GM19324 (cell line): ENCODE measurements at regions not wholly inside any gene's neighbourhood (a gene's known extent, or its start where the extent isn't known, plus 50 kb on each side); places are given as distances from the start of the nearest gene placed in this dataset.

Experiments used
- ATAC-seq: cut with Tn5 transposase; IDR thresholded peaks from one replicate; pipeline ENCODE4 v1.9.1; 2021; ENCODE audit warnings: mild to moderate bottlenecking, moderate library complexity; ENCODE audit not compliant: unreplicated experiment, low FRiP score

GRCh38 chr18:73924836-73925235 is 222.8 kb downstream of the FBXO15 start:
- ATAC-seq, result no peak

GRCh38 chr18:73924307-73924706 is 223.3 kb downstream of the FBXO15 start:
- no peak for ATAC-seq

DNA sequence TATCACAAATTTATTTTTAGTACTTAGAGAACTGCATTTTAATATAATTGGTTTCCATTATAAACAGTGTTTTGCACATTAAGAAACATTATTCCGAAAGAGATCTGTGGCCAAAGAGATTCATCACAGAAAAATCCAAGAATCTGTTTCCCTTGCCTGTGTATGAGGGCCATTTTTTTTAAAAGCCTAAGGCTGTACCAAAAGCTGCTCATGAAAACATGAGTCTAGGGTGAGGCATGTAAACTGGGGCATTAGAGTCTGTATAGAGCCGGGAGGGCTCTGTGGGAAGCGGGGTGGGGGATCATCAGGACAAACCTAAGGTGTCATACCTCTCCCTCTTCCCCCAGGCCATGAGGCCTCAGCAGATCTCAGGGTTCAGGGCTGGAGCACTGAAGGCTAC is 223.8 kb downstream of the FBXO15 start:
- ATAC-seq, result no peak

GRCh38 chr18:73920033-73920432 is 227.6 kb downstream of the FBXO15 start:
- ATAC-seq, result no peak

- ATAC-seq, result no peak
Observed at GRCh38 chr18:73918816-73919215, 228.8 kb downstream of the FBXO15 start.

- ATAC-seq, result no peak
Observed at GRCh38 chr18:73917046-73917445, 230.6 kb downstream of the FBXO15 start.

DNA sequence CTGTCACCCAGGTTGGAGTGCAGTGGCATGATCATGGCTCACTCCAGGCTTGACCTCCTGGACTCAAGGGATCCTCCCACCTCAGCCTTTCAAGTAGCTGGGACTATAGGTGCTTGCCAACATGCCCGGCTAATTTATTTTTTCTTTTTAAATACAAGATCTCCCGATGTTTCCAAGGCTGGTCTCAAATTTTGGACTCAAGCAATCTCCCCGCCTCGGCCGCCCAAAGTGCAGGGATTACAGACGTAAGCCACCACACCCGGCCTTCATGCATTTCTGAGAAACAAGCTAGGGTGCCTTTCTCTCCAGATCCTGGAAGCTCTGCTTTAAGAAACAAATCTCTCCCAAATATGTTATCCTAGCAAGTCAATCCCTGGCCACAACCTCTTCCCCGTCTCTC is 234.1 kb downstream of the FBXO15 start:
- ATAC-seq, result no peak

- no peak for ATAC-seq
Observed at GRCh38 chr18:73908323-73908722, 239.3 kb downstream of the FBXO15 start.

- ATAC-seq, result no peak
Observed at GRCh38 chr18:73901566-73901965, 246.1 kb downstream of the FBXO15 start.

GRCh38 chr18:73901151-73901550 is 246.5 kb downstream of the FBXO15 start:
- ATAC-seq, result no peak

GRCh38 chr18:73900106-73900835 is 247.4 kb downstream of the FBXO15 start:
- ATAC-seq, result no peak

DNA sequence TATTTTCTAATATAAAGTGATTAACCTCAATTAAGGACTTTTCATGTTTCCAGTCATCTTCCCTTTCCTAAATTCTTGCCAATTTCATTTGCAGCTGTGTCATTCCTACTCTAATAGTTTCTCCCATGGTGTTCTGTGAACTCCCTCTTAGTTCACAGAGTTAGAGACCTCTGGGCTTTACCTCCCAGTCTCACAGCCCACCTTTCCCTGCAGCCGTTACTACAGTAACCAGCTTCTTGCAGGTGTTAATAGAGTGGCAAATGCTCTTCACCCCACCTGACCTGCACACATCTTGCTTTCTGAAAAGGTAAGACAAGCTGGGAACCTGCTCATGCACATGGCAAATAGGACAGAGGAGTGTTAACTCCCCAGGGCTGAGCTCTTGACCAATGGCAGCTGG is 250.1 kb downstream of the FBXO15 start:
- ATAC-seq, result no peak

DNA sequence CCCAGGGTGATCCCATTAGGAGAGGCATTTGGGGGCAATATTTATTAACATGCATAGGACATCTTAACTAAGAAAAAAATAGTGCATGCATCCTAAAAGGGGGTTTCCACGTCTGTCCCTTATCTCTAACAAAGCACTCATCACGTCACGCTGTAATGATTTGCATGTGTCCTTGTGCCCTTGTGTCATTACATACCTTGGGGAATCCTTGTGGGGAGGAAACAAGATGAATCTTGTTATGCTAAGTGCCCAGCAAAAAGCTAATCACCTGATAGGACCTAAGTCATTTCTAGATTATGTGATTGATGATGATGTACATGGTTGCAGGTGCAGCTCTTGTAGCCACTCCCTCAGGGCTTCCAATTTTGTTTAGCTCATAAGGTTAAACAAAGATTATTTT is 250.9 kb downstream of the FBXO15 start:
- ATAC-seq, result no peak

GRCh38 chr18:73895701-73896100 is 251.9 kb downstream of the FBXO15 start:
- ATAC-seq, result no peak

- ATAC-seq, result no peak
Observed at GRCh38 chr18:73893880-73894279, 253.8 kb downstream of the FBXO15 start.

GRCh38 chr18:73891572-73892421 is 255.8 kb downstream of the FBXO15 start:
- no peak for ATAC-seq

- no peak for ATAC-seq
Observed at GRCh38 chr18:73888565-73888964, 259.1 kb downstream of the FBXO15 start.

DNA sequence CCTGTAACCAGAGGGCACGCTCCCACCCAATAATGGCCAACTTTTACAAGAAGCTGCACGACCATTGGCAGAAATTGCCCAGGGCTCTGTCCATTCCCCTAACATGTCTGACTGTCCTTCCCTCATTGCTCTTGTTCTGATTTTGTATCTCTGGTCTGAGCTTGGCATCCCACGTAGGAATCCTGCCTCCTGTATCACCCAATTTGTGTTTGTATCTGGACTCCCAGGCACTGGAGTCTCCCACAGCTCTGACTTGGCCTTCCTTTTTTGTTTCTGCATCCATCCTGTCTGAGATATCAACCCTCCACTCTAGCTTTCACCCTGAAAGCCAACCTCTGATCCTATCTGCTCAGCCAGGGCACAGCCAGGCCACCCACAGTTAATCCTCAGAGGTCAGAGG is 259.8 kb downstream of the FBXO15 start:
- ATAC-seq, result no peak

DNA sequence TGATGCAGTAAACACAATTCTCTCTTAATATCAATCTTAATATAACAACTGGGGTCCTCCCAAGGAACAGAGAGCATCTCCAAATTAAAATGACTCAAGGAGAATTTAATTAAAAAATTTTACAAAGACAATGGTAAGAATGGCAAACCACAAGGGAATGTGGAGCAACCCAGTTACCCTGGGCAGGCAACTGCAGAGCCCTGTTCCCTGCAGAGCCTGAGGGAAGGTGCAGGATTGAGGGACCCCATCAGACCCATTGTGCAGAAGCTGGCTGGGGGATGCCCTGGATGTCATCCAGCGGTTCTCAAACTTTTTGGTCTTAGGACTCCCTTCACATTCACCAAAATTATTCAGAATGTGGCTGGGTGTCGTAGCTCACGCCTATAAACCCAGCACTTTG is 262.8 kb downstream of the FBXO15 start:
- no peak for ATAC-seq

DNA sequence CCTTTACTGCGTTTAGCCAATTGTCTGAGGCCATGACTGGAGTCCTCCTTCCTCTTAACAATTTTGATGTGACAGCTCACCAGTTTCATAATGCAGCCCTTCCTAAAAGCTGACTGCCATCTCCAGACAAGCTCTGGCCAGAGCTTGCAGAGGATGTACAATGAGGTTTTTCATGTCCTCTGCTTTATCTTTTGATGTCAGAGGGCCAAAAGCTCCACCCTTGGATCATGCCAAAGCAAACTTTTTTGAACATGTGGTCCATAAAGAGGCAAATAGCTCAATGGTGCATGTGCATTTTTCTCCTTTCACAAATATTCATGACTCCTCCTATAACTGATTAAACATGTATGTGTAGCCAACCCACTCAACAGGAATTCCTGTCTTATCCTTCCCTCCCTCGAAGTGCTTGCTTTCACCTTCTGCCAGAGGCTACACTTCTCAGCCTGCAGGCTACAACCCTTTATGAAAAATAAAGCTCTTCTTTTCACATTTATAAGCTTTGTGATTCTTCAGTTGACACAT is 266.2 kb downstream of the FBXO15 start:
- no peak for ATAC-seq

DNA sequence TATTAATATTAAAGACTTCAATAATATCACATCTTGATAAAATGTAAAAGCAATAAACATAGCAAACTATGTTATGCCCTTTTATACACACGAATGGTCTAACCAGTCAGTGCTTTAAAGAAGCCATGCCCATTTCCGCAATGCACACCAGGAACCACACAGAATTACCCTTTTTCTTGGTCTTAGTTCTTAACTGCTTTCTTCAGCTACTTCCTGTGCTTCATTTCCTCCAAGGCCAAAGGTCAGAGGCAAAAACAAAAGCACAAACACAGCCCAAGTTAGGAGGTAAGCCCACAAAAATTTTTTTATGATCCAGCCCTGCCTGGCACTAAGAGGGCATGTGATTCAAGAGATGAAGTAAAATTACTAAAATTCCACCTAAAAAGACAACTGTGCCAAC is 267.2 kb downstream of the FBXO15 start:
- ATAC-seq, result no peak

DNA sequence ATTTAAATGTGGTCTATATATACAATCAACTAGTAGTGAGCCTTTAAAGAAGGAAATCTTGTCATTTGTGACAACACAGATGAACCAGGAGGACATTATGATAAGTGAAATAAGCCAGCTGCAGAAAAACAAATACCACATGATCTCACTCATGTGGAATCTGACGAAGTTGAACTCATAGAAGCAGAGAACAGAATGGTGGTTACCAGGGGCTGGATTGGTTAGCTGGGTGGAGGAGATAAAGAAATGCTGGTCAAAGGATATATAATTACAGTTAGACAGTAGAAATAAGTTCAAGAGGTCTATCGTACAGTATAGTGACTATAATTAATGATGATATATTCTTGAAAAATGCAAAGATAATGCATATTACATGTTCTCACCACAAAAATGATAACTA is 267.9 kb downstream of the FBXO15 start:
- ATAC-seq, result no peak
